ENCODE measurements at regions not wholly inside any gene's neighbourhood (a gene's known extent, or its start where the extent isn't known, plus 50 kb on each side); places are given as distances from the start of the nearest gene placed in this dataset.

- TF ChIP-seq CTCF (IDR thresholded peaks at IDR 0.05): no peak
- no peak for TF ChIP-seq POLR2A (IDR thresholded peaks at IDR 0.05)
These were observed 1280.6 kb upstream of the ACO1 start for GRCh38 chr9:31103836-31104235.

Measured in prostate gland (tissue), 2 donors.